H9 (cell line): ENCODE measurements at regions not wholly inside any gene's neighbourhood (a gene's known extent, or its start where the extent isn't known, plus 50 kb on each side); places are given as distances from the start of the nearest gene placed in this dataset.

Experiments
- DNase-seq: peaks from one replicate; pipeline ENCODE4 v3.0.0-alpha.2; 2017
- H2AFZ ChIP-seq: one replicate; pipeline ENCODE4 v1.6.1; 2013; ENCODE audit warnings: mild to moderate bottlenecking, low read length, control low read depth, moderate library complexity
- H2AK5ac ChIP-seq: 2 replicates; pipeline ENCODE4 v1.6.1; 2013; ENCODE audit warnings: low read length, control low read depth, mixed read lengths; ENCODE audit not compliant: insufficient read length
- H2BK120ac ChIP-seq: one replicate; pipeline ENCODE4 v1.6.1; 2013; ENCODE audit warnings: low read depth, mild to moderate bottlenecking, low read length, control low read depth, inconsistent platforms; ENCODE audit not compliant: poor library complexity, severe bottlenecking
- H2BK12ac ChIP-seq: 2 replicates; pipeline ENCODE4 v1.6.1; 2013; ENCODE audit warnings: low read length, control low read depth, mixed read lengths, low read depth; ENCODE audit not compliant: insufficient read length
- H2BK15ac ChIP-seq: 2 replicates; pipeline ENCODE4 v1.6.1; 2013; ENCODE audit warnings: low read depth, low read length, control low read depth
- H2BK20ac ChIP-seq: one replicate; pipeline ENCODE4 v1.6.1; 2013; ENCODE audit warnings: low read depth, mild to moderate bottlenecking, low read length, control low read depth, inconsistent platforms; ENCODE audit not compliant: poor library complexity, severe bottlenecking
- H2BK5ac ChIP-seq: 2 replicates; pipeline ENCODE4 v1.6.1; 2013; ENCODE audit warnings: low read length, control low read depth, mixed read lengths; ENCODE audit not compliant: insufficient read length
- H3K14ac ChIP-seq: 2 replicates; pipeline ENCODE4 v1.6.1; 2013; ENCODE audit warnings: low read length, control low read depth; ENCODE audit not compliant: insufficient read depth
- H3K18ac ChIP-seq: 2 replicates; pipeline ENCODE4 v1.6.1; 2013; ENCODE audit warnings: low read depth, mild to moderate bottlenecking, mixed read lengths, low read length, control low read depth; ENCODE audit not compliant: insufficient read length
- H3K23ac ChIP-seq: 2 replicates; pipeline ENCODE4 v1.6.1; 2013; ENCODE audit warnings: low read length, control low read depth, mixed read lengths, low read depth; ENCODE audit not compliant: insufficient read length
- H3K23me2 ChIP-seq: 2 replicates; pipeline ENCODE4 v1.6.1; 2013; ENCODE audit warnings: low read depth, mild to moderate bottlenecking, mixed read lengths, low read length, control low read depth; ENCODE audit not compliant: insufficient read length, poor library complexity, severe bottlenecking
- H3K27ac ChIP-seq: 2 replicates; pipeline ENCODE4 v1.5.1; 2013; ENCODE audit warnings: low read length, control low read depth, mixed read lengths, low read depth; ENCODE audit not compliant: insufficient read length
- H3K27me3 ChIP-seq: 2 replicates; pipeline ENCODE4 v1.6.1; 2013; ENCODE audit warnings: low read length, control low read depth, inconsistent platforms; ENCODE audit not compliant: insufficient read depth
- H3K4ac ChIP-seq: 2 replicates; pipeline ENCODE4 v1.6.1; 2013; ENCODE audit warnings: low read depth, mild to moderate bottlenecking, control low read depth, inconsistent platforms, low read length, moderate library complexity
- H3K4me1 ChIP-seq: 2 replicates; pipeline ENCODE4 v1.6.1; 2013; ENCODE audit warnings: low read length, control low read depth, inconsistent platforms; ENCODE audit not compliant: insufficient read depth
- H3K4me2 ChIP-seq: 2 replicates; pipeline ENCODE4 v1.6.1; 2013; ENCODE audit warnings: low read length, control low read depth, mixed read lengths; ENCODE audit not compliant: insufficient read length, insufficient read depth
- H3K56ac ChIP-seq: 2 replicates; pipeline ENCODE4 v1.6.1; 2013; ENCODE audit warnings: low read depth, mild to moderate bottlenecking, mixed read lengths, low read length, control low read depth; ENCODE audit not compliant: insufficient read length
- H3K79me1 ChIP-seq: 2 replicates; pipeline ENCODE4 v1.6.1; 2013; ENCODE audit warnings: low read depth, mild to moderate bottlenecking, moderate library complexity, low read length, control low read depth, inconsistent platforms; ENCODE audit not compliant: insufficient read depth, poor library complexity, severe bottlenecking
- H3K79me2 ChIP-seq: 2 replicates; pipeline ENCODE4 v1.6.1; 2013; ENCODE audit warnings: low read length, control low read depth, inconsistent platforms; ENCODE audit not compliant: insufficient read depth
- H3K9ac ChIP-seq: 2 replicates; pipeline ENCODE4 v1.6.1; 2013; ENCODE audit warnings: low read length, control low read depth, mixed read lengths; ENCODE audit not compliant: insufficient read length; ENCODE audit errors: extremely low read depth
- H3K9me3 ChIP-seq: one replicate; pipeline ENCODE4 v1.6.1; 2013; ENCODE audit warnings: low read depth, low read length, inconsistent platforms; ENCODE audit not compliant: control insufficient read depth
- H3T11ph ChIP-seq: one replicate; pipeline ENCODE4 v1.6.1; 2013; ENCODE audit warnings: mild to moderate bottlenecking, low read length, control low read depth, inconsistent platforms
- H4K20me1 ChIP-seq: one replicate; pipeline ENCODE4 v1.6.1; 2013; ENCODE audit not compliant: control insufficient read depth, insufficient read length, insufficient read depth
- H4K5ac ChIP-seq: 2 replicates; pipeline ENCODE4 v1.6.1; 2013; ENCODE audit warnings: low read depth, mild to moderate bottlenecking, mixed read lengths, low read length, control low read depth; ENCODE audit not compliant: insufficient read length
- H4K8ac ChIP-seq: replicated peaks from 2 replicates; pipeline ENCODE4 v1.6.1; 2013; ENCODE audit warnings: low read length, control low read depth, mixed read lengths, low read depth; ENCODE audit not compliant: insufficient read length
- H4K91ac ChIP-seq: 2 replicates; pipeline ENCODE4 v1.6.1; 2013; ENCODE audit warnings: low read depth, mild to moderate bottlenecking, moderate library complexity, mixed read lengths, low read length, control low read depth; ENCODE audit not compliant: insufficient read length
- H3K27ac Mint-ChIP-seq, 3 experiments: 2 replicates in 2 of 3; 3 replicates in 1 of 3; pipeline ENCODE4 v1.8.0; 2020 to 2021; ENCODE audit warnings: mixed read lengths in 3 of 3, mild to moderate bottlenecking in 1 of 3, moderate library complexity in 1 of 3
- H3K27me3 Mint-ChIP-seq: 2 replicates; pipeline ENCODE4 v1.8.0; 2021; ENCODE audit warnings: low read depth, mild to moderate bottlenecking, moderate library complexity, mixed read lengths
- H3K36me3 Mint-ChIP-seq, 3 experiments: 2 replicates in 2 of 3; 3 replicates in 1 of 3; pipeline ENCODE4 v1.8.0; 2020 to 2021; ENCODE audit warnings: low read depth in 3 of 3, mixed read lengths in 3 of 3; ENCODE audit not compliant: insufficient read depth in 1 of 3
- H3K4me1 Mint-ChIP-seq, 2 experiments: 2 replicates each; pipeline ENCODE4 v1.8.0; 2020; ENCODE audit warnings: mixed read lengths in 2 of 2
- H3K4me3 Mint-ChIP-seq, 2 experiments: 2 replicates in 1 of 2; 3 replicates in 1 of 2; pipeline ENCODE4 v1.8.0; 2020 to 2021; ENCODE audit warnings: mild to moderate bottlenecking in 2 of 2, mixed read lengths in 2 of 2, moderate library complexity in 1 of 2
- H3K9me3 Mint-ChIP-seq, 2 experiments: 2 replicates in 1 of 2; 3 replicates in 1 of 2; pipeline ENCODE4 v1.8.0; 2020; ENCODE audit warnings: mild to moderate bottlenecking in 2 of 2, mixed read lengths in 2 of 2, moderate library complexity in 1 of 2
- CTCF ChIP-seq: fragments of 200-600 bp; sonication (generic); conservative IDR thresholded peaks from 3 replicates; pipeline ENCODE4 v1.8.0; 2021; ENCODE audit warnings: antibody characterized with exemption, mild to moderate bottlenecking
- WGBS: extraction: QIAGEN DNeasy Blood & Tissue Kit; methylation state at CpG from one replicate; pipeline ENCODE4 v1.1.7; 2013; ENCODE audit warnings: missing lambda C conversion rate, low lambda C conversion rate, mixed read lengths; ENCODE audit not compliant: insufficient read length; ENCODE audit errors: extremely low coverage; 5-methylcytosine and 5-hydroxymethylcytosine counted together

DNA sequence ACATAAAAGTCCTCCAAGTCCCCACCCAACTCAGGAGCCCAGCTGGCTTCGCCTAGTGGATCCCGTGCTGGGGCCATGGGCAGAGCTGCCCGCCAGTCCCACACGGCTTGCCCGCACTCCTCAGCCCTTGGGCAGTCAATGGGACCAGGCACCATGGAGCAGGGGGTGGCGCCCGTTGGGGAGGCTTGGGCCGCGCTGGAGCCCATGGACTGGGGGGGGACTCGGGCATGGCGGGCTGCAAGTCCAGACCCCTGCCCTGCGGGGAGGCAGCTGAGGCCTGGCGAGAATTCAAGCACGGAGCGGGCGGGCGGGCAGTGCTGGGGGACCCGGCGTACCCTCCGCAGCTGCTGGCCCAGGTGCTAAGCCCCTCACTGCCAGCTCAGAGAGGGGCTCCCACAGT lies 249.8 kb upstream of the PLD5 start:
- H3K14ac ChIP-seq, result no peak overlapping the region

More for the DNA sequence above, 249.8 kb upstream of the PLD5 start:
- Histone ChIP-seq H4K5ac (no peak overlapping the region), H4K20me1 (no peaks in the 10 kb centered on the region), H3K79me1 (no peaks in the 10 kb centered on the region), H2BK15ac (no peak overlapping the region), H3K4me2 (no peak overlapping the region), H2AFZ (no peak overlapping the region), H2BK5ac (no peak overlapping the region), H3K56ac (no peak overlapping the region), H3T11ph (no peak overlapping the region), H2AK5ac (no peak overlapping the region), H3K9me3 (no peaks in the 10 kb centered on the region), H3K79me2 (no peaks in the 10 kb centered on the region), H4K91ac (no peak overlapping the region), H2BK12ac (no peak overlapping the region), H3K27ac (no peak overlapping the region), H4K8ac (no peak overlapping the region), H3K4ac (no peak overlapping the region), H2BK20ac (no peak overlapping the region), H3K9ac (no peak overlapping the region), H2BK120ac (no peak overlapping the region), H3K4me1 (no peaks in the 10 kb centered on the region), H3K18ac (no peak overlapping the region), H3K27me3 (no peaks in the 10 kb centered on the region), H3K23me2 (no peaks in the 10 kb centered on the region), H3K23ac (no peak overlapping the region)
- Mint-ChIP-seq H3K27ac (no peak overlapping the region), H3K4me1 (no peaks in the 10 kb centered on the region; a peak in 1 of 4 replicates), H3K27me3 (no peaks in the 10 kb centered on the region), H3K36me3 (peaks cover 0 to 8% (median 6%) of the 10 kb centered on the region in 3 experiments; a peak in 2 of 7 replicates), H3K4me3 (no peak overlapping the region), H3K9me3 (peaks cover 3 to 5% of the 10 kb centered on the region in 2 experiments; a peak in 2 of 5 replicates)
- TF ChIP-seq CTCF, result no peak
- WGBS, result no CpG with 5 or more reads among the region's 20 CpGs
- DNase-seq, result no peak
